ENCODE measurements at regions not wholly inside any gene's neighbourhood (a gene's known extent, or its start where the extent isn't known, plus 50 kb on each side); places are given as distances from the start of the nearest gene placed in this dataset.
A peak's percentile ranks its signal among the peaks of the same experiment; 100 is the strongest.

DNA sequence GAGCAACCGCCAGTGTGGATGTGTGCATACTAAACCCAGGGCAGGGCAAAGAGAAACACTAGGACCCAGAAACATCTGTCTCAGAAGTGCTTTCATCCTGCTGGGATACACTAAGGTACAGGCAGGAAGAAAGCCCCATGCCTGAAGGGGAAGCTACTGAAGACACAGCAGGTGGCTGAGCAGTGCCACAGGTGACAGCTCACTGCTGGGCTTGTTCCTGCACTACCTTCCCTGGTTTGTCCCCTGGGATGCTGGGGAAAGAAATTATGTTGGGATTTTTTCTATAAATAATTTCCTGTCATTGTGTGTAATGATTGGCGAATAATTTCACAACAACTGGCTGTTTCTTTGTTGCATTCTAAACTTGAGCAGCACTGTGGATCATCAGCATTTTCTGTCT, 245.3 kb upstream of the RAB4A start:
- H3K36me3 Mint-ChIP-seq (ENCODE audit: low read depth) = no peaks in the 10 kb centered on the region
- peaks cover 10% of the 10 kb centered on the region for H3K4me1 Mint-ChIP-seq
- H3K27ac Mint-ChIP-seq = no peak overlapping the region
- DNase-seq = no peak
- intact Hi-C loops (cut with micrococcal nuclease) = no loop called here
- H3K27me3 Mint-ChIP-seq = peaks cover 6% of the 10 kb centered on the region
- no peak overlapping the region for H3K4me3 Mint-ChIP-seq
- no peaks in the 10 kb centered on the region for H3K9me3 Mint-ChIP-seq

DNA sequence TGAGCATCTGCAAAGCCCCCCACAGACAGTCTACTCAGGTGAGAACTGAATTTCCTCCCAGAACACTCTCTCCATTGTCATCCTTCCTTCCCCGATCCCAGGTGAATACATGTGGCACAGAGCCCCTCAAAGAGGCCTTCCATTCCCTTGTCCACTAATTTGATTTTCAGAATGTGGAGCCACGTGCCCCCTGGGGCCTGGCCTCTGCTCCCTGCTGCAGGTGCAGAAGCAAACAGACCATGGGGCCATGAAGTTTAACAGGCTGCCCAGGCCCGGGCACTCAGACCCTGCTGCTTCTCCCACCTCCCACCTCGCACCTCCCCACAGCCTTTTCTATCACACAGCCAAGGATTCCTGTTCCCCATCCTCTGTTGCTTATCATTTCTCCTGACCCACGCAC, 243.8 kb upstream of the RAB4A start:
- Mint-ChIP-seq H3K9me3 (no peaks in the 10 kb centered on the region), H3K4me3 (peak overlapping the region; percentile 81), H3K27me3 (peaks cover 6% of the 10 kb centered on the region), H3K27ac (no peak overlapping the region), H3K4me1 (peaks cover 10% of the 10 kb centered on the region), H3K36me3 (ENCODE audit: low read depth) (no peaks in the 10 kb centered on the region)
- no peak for DNase-seq
- intact Hi-C loops (cut with micrococcal nuclease) = no loop called here

DNA sequence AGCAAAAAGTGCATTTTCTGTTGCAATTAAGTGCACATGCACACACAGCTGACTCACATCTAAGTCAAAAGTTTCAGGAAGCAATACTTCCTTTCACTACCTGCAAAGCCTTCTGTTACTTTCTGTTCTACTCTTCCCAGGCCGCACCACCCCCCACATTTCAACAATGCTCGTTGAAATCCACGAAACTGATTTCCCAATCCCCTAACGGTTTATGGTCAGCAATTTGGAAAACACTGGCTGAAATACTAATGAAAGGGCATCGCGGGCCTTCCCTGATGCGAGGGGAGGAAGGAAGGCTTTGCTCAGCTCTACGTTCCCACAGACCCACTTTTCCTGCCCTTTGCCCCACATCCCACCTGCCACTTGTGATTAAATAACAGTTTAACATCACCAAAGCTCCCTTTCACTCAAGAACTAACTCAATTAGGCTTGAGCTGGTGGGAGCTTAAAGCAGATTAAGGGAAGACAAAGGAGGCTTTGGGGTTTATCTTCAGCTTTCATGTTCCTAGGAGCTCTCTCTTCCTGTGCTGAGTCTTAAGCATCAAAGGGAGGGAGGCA, 243.2 kb upstream of the RAB4A start:
- Mint-ChIP-seq H3K27me3 (peaks cover 7% of the 10 kb centered on the region), H3K4me3 (peak overlapping the region; percentile 81), H3K9me3 (no peaks in the 10 kb centered on the region), H3K27ac (peak overlapping the region; percentile 78), H3K4me1 (peaks cover 11% of the 10 kb centered on the region), H3K36me3 (ENCODE audit: low read depth) (no peaks in the 10 kb centered on the region)
- intact Hi-C loops (cut with micrococcal nuclease) = no loop called here
- peak; percentile 72 for DNase-seq

DNA sequence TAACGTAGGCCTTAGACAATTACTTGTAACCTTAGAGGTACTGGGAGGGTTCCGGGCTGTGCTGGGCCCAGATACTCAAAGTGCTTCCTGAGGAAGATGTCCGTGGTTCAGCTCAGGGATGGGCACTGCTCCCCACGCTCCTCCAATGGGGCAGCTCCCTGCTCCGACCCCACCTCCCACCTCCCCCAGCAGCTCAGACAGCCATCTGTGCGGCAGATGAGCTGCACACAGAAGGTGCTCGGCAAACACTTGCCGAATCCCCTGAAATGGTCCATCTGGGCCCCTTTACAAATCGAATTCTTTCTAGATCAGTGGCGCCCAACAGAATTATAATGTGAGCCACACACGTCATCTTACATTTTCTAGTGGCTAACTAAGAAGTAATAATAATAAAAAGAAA, 242.4 kb upstream of the RAB4A start:
- no peaks in the 10 kb centered on the region for H3K36me3 Mint-ChIP-seq (ENCODE audit: low read depth)
- H3K4me1 Mint-ChIP-seq = peaks cover 16% of the 10 kb centered on the region
- H3K4me3 Mint-ChIP-seq = no peak overlapping the region
- no peaks in the 10 kb centered on the region for H3K9me3 Mint-ChIP-seq
- no peak overlapping the region for H3K27ac Mint-ChIP-seq
- peaks cover 12% of the 10 kb centered on the region for H3K27me3 Mint-ChIP-seq
- DNase-seq = peak; percentile 48
- intact Hi-C loops (cut with micrococcal nuclease) = no loop called here

DNA sequence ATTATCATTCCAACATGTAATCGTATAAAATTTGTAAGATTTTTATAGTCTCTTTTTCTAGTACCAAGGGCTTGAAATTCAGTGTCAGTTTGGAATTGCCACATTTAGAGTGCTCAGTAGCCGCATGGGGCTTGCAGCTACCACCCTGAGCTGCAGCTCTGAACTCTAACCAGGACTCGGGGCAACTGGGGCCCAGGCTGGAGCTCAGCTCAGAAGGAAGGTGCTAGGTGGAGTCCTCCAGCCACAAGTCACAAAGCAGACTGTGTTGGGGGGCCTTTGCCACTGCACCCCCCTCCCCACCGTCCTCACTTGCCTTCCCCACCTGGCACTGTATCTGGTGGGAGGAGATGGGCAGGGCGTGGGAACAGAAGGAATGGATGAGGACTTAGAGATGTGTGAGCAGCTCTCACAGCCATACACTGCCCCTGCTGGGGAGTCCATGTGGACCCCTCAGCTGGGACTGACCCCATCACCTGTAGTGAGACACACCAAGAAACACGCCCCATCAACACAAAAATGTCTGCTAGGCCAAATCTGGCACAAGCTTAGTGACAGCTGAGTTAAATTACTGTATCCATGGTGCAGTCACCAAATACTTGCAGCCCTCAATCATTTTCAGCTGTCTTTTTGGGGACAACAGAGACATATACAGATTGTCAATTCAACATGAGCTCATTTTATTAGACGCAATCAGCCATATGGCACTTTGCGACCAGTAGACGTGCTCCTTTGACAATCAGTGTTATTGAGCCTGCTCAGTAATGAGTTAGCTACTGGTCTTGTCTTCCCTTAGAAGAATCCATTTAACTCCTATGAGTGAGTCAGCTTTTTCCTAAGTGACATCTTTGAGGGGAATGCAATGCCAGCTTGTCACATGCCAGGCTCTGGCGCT, 241.7 kb upstream of the RAB4A start:
- no peaks in the 10 kb centered on the region for H3K36me3 Mint-ChIP-seq (ENCODE audit: low read depth)
- peak; percentile 50 for DNase-seq
- H3K4me1 Mint-ChIP-seq = peaks cover 16% of the 10 kb centered on the region
- intact Hi-C loops (cut with micrococcal nuclease) = no loop called here
- peaks cover 13% of the 10 kb centered on the region for H3K27me3 Mint-ChIP-seq
- H3K27ac Mint-ChIP-seq = no peak overlapping the region
- no peaks in the 10 kb centered on the region for H3K9me3 Mint-ChIP-seq
- H3K4me3 Mint-ChIP-seq = no peak overlapping the region

DNA sequence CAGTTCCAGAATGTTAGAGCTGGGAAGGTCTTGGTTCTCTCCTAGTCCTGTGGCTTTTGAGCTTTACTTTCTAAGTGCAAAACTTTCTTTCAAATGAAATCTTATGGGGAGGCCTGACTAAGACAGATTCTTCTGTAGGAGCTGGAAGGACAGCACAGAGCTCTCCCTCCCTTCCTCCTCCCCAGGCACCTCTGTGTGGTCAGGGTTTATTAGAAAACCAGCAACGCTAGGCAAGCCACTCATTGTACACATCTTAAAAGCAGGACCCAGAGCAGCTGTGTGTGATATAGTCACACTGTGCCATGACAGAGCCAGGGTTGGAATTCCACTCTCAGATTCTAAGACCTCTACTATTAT, 241.1 kb upstream of the RAB4A start:
- Mint-ChIP-seq H3K27me3 (peaks cover 14% of the 10 kb centered on the region), H3K4me1 (peaks cover 17% of the 10 kb centered on the region), H3K36me3 (ENCODE audit: low read depth) (no peaks in the 10 kb centered on the region), H3K27ac (no peak overlapping the region), H3K9me3 (no peaks in the 10 kb centered on the region), H3K4me3 (no peak overlapping the region)
- intact Hi-C loops (cut with micrococcal nuclease) = no loop called here
- no peak for DNase-seq

DNA sequence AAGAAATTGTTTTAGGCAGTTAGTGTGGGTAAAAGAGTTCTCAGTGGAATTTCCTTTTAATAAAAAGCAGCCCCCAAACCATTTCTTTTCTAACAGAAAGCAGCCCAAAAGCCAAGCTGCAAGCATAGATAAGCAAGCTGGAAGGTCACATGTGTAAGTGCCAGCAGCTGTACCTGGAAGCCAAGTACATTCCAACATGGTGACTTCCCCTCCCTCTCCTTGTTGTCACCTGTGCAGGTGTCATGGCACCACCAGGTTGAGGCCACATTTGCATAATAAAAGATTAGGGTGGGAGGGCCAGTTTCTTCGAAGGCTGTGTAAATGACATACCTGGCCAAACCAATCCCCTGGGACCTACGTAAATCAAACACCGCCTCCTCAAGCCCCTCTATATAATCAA, 240.3 kb upstream of the RAB4A start:
- DNase-seq = no peak
- intact Hi-C loops (cut with micrococcal nuclease) = no loop called here
- Mint-ChIP-seq H3K27me3 (peaks cover 16% of the 10 kb centered on the region), H3K27ac (no peak overlapping the region), H3K36me3 (ENCODE audit: low read depth) (no peaks in the 10 kb centered on the region), H3K9me3 (no peaks in the 10 kb centered on the region), H3K4me1 (peaks cover 23% of the 10 kb centered on the region), H3K4me3 (no peak overlapping the region)

DNA sequence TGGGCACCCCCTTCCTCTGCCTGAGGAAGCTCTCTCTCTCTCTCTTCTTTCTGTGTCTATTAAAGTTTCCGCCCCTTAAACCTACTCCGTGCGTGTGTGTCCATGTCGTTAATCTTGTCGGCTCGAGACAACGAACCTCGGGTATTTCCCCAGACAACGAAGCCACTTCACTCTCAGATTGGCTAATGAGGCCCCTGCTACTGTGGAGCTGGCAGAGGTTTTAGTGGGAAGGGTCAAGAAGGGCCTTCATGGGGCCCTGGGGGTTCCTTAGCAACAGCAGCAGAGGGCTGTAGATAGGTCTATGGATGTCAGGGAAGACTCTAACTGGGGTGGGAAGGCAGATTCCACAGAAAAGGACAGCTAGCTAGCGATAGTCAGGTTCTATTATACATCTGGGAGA, 239.8 kb upstream of the RAB4A start:
- Mint-ChIP-seq H3K27ac (no peak overlapping the region), H3K4me3 (no peak overlapping the region), H3K36me3 (ENCODE audit: low read depth) (no peaks in the 10 kb centered on the region), H3K4me1 (peaks cover 24% of the 10 kb centered on the region), H3K9me3 (no peaks in the 10 kb centered on the region), H3K27me3 (peaks cover 16% of the 10 kb centered on the region)
- no peak for DNase-seq
- intact Hi-C loops (cut with micrococcal nuclease) = no loop called here

DNA sequence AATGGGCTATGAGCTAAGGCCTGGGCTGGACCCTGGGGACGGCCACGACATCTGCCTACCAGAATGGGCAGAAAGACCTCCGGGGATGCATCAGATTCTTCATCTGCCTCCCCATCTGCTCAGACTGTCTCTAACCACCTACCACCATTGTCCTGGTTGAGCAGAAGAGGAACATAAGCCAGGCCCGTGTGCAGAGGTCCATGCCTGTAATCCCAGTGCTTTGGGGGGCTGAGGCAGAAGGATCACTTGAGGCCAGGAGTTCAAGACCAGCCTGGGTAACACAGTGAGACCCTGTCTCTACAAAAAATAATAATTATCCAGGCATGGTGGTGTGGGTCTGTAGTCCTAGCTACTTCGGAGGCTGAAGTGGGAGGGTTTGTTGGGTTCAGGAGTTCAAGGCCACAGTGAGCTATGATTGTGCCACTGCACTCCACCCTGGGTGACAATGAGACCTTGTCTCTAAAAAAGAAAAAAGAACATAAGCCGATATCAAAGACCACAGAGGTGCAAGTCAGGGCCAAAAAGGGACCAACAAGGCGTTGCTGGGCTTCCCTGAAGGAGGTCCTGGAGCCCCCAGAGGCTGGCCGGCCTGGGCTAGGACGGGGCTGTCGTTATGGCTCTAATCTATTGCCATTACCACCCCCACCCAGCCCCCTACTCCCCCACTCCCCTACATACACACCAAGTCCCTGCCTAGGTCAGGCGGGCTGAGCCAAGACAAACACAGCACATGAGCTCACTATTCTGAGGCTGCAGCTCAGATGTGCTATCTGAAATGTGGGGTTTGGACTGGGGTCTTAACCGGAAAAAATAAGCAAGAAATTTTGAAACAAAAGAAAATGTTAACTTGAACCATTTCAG, 239.2 kb upstream of the RAB4A start:
- H3K4me1 Mint-ChIP-seq = peaks cover 25% of the 10 kb centered on the region
- no peak overlapping the region for H3K27ac Mint-ChIP-seq
- H3K36me3 Mint-ChIP-seq (ENCODE audit: low read depth) = no peaks in the 10 kb centered on the region
- no peak for DNase-seq
- H3K4me3 Mint-ChIP-seq = no peak overlapping the region
- intact Hi-C loops (cut with micrococcal nuclease) = no loop called here
- peaks cover 3% of the 10 kb centered on the region for H3K9me3 Mint-ChIP-seq
- H3K27me3 Mint-ChIP-seq = peaks cover 17% of the 10 kb centered on the region

DNA sequence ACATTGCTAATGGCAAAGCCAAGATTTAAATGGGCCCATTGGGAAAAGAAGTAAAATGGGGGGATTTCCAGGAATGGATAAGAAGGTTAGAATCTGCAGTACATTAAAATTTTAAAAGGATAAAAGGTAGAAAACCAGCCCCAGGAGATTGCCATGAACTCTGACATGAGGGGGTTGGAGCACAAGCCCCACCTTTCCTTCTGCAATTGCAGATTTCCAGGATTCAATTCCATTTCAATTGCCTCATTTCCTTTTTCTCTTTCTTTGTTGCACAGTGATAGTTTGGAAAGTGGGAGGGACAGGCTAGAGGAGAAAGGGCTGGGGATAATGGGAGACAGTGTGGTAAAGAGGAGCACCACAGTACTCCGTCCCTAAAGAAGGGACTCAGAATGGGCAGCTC, 238.5 kb upstream of the RAB4A start:
- intact Hi-C loops (cut with micrococcal nuclease) = no loop called here
- peaks cover 4% of the 10 kb centered on the region for H3K9me3 Mint-ChIP-seq

DNA sequence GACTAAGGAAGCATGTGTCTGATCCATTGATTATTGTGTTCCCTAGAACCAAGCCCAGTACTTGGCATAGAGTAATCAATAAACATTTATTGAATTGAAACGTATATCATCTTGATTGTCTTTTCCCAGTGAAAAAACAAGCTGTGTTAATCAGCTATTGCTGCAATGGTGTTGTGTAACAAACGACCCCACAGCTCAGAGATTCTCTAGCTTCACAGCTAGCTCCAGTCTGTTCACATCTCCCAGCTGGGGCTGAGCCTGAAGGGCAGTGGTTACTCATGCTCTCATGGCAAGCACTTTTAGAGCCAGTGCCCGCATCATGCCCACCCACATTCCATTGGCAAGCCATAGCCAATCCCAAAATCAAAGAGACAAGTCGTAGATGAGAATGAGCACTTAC, 237.4 kb upstream of the RAB4A start:
- Mint-ChIP-seq H3K4me3 (no peak overlapping the region), H3K36me3 (ENCODE audit: low read depth) (no peaks in the 10 kb centered on the region), H3K27me3 (peaks cover 27% of the 10 kb centered on the region), H3K4me1 (peaks cover 17% of the 10 kb centered on the region), H3K9me3 (peaks cover 6% of the 10 kb centered on the region), H3K27ac (no peak overlapping the region)
- intact Hi-C loops (cut with micrococcal nuclease) = no loop called here
- DNase-seq = peak; percentile 22

More for the DNA sequence above, 238.5 kb upstream of the RAB4A start:
- peaks cover 23% of the 10 kb centered on the region for H3K4me1 Mint-ChIP-seq
- H3K27me3 Mint-ChIP-seq = peaks cover 19% of the 10 kb centered on the region
- no peak overlapping the region for H3K27ac Mint-ChIP-seq
- H3K4me3 Mint-ChIP-seq = no peak overlapping the region
- DNase-seq = no peak
- H3K36me3 Mint-ChIP-seq (ENCODE audit: low read depth) = no peaks in the 10 kb centered on the region

DNA sequence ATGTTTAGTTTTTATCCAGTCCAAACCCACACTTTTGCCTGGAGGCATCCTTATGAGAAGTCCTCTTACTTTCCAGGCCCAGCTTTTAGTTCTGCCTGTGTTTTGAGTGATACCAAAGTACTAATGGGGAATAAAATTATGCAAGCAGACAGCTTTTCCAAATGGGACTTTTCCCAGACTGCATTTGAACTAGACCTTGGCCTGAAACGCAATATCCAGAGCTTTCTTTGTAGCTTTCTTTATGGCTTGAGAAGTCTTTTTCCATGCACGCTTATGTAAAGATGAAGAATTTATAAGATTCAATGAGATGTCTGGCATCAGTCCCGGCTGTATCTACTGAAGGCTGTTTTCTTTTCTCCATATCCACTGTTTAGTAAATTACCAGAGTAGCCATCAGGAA, 236.6 kb upstream of the RAB4A start:
- H3K27me3 Mint-ChIP-seq = peaks cover 36% of the 10 kb centered on the region
- peaks cover 13% of the 10 kb centered on the region for H3K9me3 Mint-ChIP-seq
- intact Hi-C loops (cut with micrococcal nuclease) = no loop called here
- H3K4me3 Mint-ChIP-seq = no peak overlapping the region
- H3K4me1 Mint-ChIP-seq = peaks cover 17% of the 10 kb centered on the region
- no peak for DNase-seq
- H3K36me3 Mint-ChIP-seq (ENCODE audit: low read depth) = no peaks in the 10 kb centered on the region
- no peak overlapping the region for H3K27ac Mint-ChIP-seq

DNA sequence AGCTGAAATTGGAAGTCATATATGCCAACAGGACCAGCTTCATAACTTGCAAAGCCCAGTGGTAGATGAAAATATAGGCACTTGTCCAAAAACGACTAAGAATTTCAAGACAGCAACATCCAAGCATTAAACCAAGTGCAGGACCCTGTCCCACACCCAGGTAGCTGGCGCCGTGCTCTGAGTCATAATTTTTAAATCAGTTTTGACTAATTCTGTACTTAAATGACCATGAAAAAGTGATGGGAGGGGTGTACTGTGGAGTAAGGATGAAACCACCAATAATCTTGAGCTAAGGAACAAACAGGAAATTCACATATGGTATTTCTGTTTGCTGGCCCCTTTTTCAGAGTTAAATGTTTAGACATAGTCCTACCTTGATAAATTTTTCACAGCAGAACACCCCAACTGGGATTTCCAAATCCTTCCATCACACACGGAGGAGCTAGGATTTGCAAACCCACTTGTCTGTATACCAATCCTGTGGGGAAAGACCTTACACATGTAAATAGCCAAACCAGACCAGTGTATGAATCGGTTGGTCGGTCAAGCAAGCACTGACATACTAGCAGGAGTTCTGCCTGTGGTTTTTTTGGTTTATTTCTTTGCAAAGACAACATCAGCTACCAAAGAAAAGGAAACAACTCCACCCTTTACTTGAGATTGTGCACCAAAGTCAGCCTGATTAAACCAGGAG, 235.7 kb upstream of the RAB4A start:
- no peak for DNase-seq

DNA sequence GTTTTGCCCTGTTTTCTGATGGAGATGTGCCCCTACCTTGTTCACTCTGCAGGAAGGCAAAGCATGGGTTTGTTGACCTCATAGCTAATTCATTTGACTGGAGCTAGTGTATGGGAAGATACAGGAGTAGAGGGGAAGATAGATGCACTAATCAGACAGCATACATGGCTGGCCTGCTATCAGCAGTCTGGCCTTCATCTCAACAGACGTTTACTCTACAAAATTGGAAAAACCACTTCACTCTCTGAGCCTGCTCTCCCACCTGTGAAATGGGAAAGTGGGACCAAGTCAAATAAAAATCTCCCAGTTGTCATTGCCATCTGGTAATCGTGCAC, 235.2 kb upstream of the RAB4A start:
- H3K9me3 Mint-ChIP-seq = peaks cover 24% of the 10 kb centered on the region
- H3K36me3 Mint-ChIP-seq (ENCODE audit: low read depth) = no peaks in the 10 kb centered on the region
- H3K4me3 Mint-ChIP-seq = peak overlapping the region; percentile 11
- no peak for DNase-seq
- no peak overlapping the region for H3K27ac Mint-ChIP-seq
- intact Hi-C loops (cut with micrococcal nuclease) = no loop called here
- H3K4me1 Mint-ChIP-seq = peaks cover 17% of the 10 kb centered on the region
- peaks cover 48% of the 10 kb centered on the region for H3K27me3 Mint-ChIP-seq

More for the DNA sequence above, 235.7 kb upstream of the RAB4A start:
- intact Hi-C loops (cut with micrococcal nuclease) = no loop called here
- Mint-ChIP-seq H3K9me3 (peaks cover 19% of the 10 kb centered on the region), H3K4me1 (peaks cover 17% of the 10 kb centered on the region), H3K4me3 (peak overlapping the region; percentile 11), H3K36me3 (ENCODE audit: low read depth) (no peaks in the 10 kb centered on the region), H3K27me3 (peaks cover 43% of the 10 kb centered on the region), H3K27ac (no peak overlapping the region)

Data from activated CD4-positive, alpha-beta T cell treated with anti-CD3 and anti-CD28 coated beads, Interleukin-2, amount 10 ng/mL, durations not matched to agents 24 days and 14 days (primary cell).